GM12891 (cell line): ENCODE measurements at regions not wholly inside any gene's neighbourhood (a gene's known extent, or its start where the extent isn't known, plus 50 kb on each side); places are given as distances from the start of the nearest gene placed in this dataset.

Experiments used
- DNase-seq: peaks from one replicate; pipeline ENCODE4 v3.0.0; 2011; ENCODE audit warnings: low spot score; ENCODE audit not compliant: insufficient read length
- FAIRE-seq: peaks from 2 replicates; lab custom pipeline; 2011; peaks lifted over from hg19 to GRCh38; lab: Jason Lieb, UNC
- PAX5 ChIP-seq: IDR thresholded peaks from 2 replicates; pipeline ENCODE4 v1.6.1; 2011; ENCODE audit warnings: low read length, moderate library complexity, mild to moderate bottlenecking; ENCODE audit not compliant: insufficient read depth, severe bottlenecking
- POLR2A ChIP-seq: IDR thresholded peaks from 2 replicates; pipeline ENCODE4 v1.6.1; 2011; ENCODE audit warnings: low read depth, low read length, control low read depth
- POLR2AphosphoS5 ChIP-seq: IDR thresholded peaks from 2 replicates; pipeline ENCODE4 v1.6.1; 2011; ENCODE audit warnings: low read depth, low read length, control low read depth
- POU2F2 ChIP-seq: IDR thresholded peaks from 2 replicates; pipeline ENCODE4 v1.6.1; 2011; ENCODE audit warnings: low read depth, mild to moderate bottlenecking, control low read depth, low read length, moderate library complexity
- SPI1 ChIP-seq: IDR thresholded peaks from 2 replicates; pipeline ENCODE4 v1.6.1; 2011; ENCODE audit warnings: low read depth, low read length, control low read depth
- TAF1 ChIP-seq: IDR thresholded peaks from 2 replicates; pipeline ENCODE4 v1.6.1; 2011; ENCODE audit warnings: low read depth, low read length, control low read depth

DNA sequence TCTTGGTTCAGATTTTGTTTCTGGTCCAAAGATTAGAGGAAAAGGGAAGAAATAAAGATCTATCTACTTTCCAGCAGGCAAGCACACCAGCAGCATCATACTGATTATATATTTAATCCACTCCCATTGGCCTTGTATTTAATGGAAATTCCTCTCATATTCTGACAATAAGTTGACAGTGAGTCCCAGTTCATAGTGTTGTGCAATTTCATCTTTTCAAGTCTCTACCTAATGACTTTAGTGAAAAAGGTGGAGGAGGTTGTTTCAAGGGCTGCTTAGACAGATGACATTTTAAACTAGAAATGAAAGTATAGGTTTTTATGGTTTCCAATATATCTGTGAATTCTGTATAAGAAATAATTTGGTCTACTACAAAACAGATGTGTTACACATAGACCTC lies 298.6 kb downstream of the PABPC4L start:
- TF ChIP-seq PAX5, result no peak
- TF ChIP-seq POU2F2, result no peak
- no peak for TF ChIP-seq SPI1
- no peak for TF ChIP-seq POLR2AphosphoS5
- TF ChIP-seq POLR2A, result no peak
- TF ChIP-seq TAF1, result no peak
- FAIRE-seq, result no peak
- DNase-seq, result no peak

DNA sequence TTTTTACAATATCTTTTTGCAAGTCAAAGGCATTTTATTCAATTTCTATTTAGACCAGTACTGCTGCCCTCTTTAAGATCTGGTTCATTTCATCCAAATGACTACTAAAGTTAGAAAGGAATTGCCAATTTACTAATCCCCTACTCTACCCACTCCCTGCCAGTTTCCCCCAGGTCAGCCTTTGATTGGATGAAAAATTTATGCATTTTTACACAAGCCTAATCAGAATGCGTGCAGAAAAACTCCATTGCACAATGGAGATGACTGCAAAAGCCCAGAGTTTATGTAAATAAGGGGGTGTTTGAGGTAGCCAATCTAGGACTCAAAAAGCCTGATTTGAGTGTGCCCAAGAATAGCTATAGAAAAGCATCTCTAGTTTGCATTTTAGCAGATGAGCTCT lies 310.6 kb downstream of the PABPC4L start:
- no peak for TF ChIP-seq SPI1
- TF ChIP-seq POLR2AphosphoS5, result no peak
- no peak for TF ChIP-seq TAF1
- TF ChIP-seq PAX5, result no peak
- TF ChIP-seq POLR2A, result no peak
- no peak for TF ChIP-seq POU2F2
- no peak for FAIRE-seq

DNA sequence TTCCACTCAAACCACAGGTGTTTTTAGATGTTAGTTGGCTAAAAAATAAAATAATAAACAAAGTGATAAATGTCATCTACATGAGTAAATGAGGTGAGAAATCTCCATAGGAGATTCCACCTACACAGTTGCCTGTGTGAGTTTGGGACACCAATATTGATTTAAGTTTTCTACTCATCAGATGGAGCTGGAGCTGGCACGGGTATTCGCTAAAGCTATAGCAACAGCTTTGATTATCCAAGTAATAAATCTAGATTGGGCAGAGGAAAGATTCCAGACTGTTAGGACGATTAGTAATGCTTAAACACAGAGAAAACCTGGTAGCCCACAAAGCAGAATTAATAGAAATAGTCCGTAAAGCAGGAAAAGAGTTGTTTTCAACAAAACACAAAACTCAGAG lies 313.9 kb downstream of the PABPC4L start:
- no peak for FAIRE-seq
- DNase-seq, result no peak
- no peak for TF ChIP-seq PAX5
- TF ChIP-seq POLR2A, result no peak
- no peak for TF ChIP-seq POLR2AphosphoS5
- no peak for TF ChIP-seq TAF1
- no peak for TF ChIP-seq POU2F2
- TF ChIP-seq SPI1, result no peak

More for the DNA sequence above, 310.6 kb downstream of the PABPC4L start:
- no peak for DNase-seq

DNA sequence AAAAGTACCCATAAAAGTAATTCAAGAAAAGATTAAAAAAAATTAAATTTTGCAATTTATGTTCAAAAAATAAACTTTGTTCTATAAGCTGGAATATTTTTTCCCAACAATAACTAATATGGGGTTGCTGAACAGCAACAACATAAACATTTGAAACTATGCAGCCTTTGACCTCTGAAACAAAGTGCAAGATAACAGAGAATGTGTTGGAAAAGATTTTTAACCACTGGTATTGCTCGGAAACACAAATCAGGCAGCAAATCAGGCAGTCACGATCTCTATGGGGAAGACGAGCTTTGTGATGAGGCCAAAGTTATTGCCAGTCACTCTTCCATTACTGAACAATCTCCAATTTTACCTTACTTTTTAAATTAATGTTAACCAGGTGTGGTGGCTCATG lies 332.1 kb downstream of the PABPC4L start:
- FAIRE-seq, result no peak
- no peak for TF ChIP-seq POU2F2
- no peak for TF ChIP-seq POLR2AphosphoS5
- no peak for TF ChIP-seq TAF1
- no peak for TF ChIP-seq SPI1
- TF ChIP-seq PAX5, result no peak
- no peak for TF ChIP-seq POLR2A
- no peak for DNase-seq

DNA sequence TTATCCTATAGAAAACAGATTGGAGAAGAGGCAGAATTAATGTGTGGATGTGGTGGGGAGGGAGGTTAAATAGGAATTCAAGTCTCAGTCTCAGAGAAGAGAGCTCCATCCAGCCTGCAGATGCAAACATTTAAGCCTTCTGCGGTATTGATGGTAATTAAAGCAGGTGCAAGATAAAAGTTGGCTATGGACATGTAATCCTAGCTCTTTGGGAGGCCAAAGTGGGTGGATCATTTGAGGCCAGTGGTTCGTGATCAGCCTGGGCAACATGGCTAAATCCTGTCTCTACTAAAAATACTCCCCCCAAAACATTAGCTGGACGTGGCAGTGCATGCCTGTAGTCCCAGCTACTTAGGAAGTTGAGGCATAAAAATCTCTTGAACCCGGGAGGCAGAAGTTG lies 332.7 kb downstream of the PABPC4L start:
- TF ChIP-seq POLR2AphosphoS5 (no peak), POU2F2 (no peak), SPI1 (no peak), PAX5 (no peak), TAF1 (no peak), POLR2A (no peak)
- no peak for FAIRE-seq
- DNase-seq, result no peak

DNA sequence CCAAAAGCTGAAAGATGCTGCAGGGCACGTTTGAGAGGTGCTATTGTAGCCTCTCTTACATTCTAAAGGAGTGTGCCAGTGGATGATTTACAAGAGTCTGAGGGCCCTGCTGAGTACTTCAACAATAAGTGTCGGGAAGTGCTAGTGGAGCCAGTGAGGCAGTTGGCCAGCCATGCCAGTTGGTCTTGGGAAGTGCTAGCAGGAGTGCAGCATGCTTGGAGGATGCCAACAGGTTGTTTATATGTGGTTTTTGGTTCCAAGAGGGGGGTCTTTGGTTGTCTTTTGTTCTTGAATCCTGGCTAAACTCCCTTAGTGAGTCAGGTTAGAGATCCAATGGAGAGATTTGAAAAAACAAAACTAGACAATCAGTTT lies 335.3 kb downstream of the PABPC4L start:
- no peak for DNase-seq
- no peak for FAIRE-seq
- TF ChIP-seq SPI1, result no peak

DNA sequence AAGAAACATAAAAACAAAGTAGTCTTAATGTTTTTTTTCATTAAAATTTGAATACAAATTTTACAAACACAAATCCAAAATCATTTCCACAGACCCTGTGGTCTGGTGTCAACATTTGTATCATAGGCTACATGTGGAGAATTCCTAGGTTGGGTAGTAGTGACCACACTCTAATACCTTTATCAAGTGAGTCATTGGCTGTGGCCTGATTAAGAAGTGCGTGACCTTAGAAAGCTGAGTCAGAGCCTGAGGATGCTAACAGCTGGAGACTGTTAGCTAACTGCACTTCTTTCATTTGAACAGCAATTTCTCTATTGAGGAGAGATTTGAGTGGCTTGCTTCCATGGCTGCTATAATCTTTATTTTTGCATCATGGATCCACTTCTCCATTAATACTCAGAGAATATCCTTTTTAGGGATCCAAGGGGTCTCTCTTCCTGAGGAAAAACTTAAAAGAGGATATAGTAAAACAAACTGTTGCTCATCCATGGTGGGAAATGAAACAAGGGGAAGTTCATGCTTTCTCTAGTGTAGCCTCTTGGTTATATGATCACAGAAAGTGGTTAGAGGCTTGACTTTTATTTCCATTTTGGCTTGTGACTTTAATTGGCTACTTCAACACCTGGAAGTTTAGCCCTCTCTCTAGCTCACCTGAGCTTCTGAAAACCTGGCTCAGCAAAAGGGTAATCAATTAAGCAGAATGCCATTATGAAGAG lies 335.8 kb downstream of the PABPC4L start:
- TF ChIP-seq PAX5 (no peak), POU2F2 (no peak), TAF1 (no peak), SPI1 (no peak), POLR2AphosphoS5 (no peak), POLR2A (no peak)
- no peak for DNase-seq
- FAIRE-seq, result no peak

DNA sequence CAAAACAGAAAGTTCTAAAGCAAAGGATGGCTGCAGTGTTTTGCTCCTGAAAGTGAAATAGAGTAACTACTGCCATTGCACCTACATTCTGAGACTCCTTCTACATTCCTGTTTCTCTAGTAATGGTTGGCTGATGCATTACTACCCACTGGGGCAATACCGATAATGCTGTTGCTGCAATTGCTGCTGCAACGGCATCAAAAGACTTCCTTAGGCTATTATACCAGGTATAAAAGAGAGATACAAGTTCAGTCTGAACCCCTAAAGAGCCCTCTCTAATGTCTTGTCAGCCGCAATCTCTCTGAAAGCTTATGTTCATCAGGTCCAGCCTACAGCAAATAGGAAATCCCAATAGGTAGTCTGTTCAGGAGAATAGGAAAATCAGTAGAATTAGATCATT lies 338.4 kb downstream of the PABPC4L start:
- no peak for FAIRE-seq
- TF ChIP-seq TAF1 (no peak), POLR2AphosphoS5 (no peak), PAX5 (no peak), POU2F2 (no peak), POLR2A (no peak), SPI1 (no peak)
- no peak for DNase-seq

DNA sequence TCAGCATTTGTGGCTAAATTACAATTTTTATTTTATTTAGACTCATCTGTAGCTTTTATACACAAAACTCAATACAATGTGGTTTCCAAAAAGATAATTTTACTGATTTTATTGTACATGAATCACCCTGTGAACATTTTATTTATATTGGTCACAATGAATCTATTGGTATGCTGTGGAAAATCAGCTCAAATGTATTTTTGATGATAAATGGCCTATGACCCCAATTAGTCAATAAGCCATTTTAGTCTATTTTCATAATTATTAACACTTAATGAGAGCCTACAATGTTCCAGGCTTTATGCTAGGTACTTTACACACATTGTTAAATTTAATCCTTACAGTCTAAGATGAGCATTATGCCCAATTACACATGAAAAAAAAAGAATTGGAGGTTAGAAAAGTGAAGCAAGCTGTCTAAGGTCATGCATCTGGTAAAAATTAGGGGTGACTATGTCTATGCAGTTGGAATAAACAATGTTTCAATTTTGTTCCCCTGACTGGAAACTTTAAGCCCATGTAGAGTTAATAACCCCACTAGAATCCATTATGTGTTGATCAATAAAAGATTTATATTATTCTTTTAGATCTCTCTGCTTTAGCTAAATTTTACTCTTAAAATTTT lies 344.7 kb downstream of the PABPC4L start:
- no peak for TF ChIP-seq TAF1
- no peak for TF ChIP-seq POU2F2
- TF ChIP-seq POLR2AphosphoS5, result no peak
- no peak for TF ChIP-seq POLR2A
- TF ChIP-seq SPI1, result no peak
- no peak for TF ChIP-seq PAX5
- DNase-seq, result no peak
- FAIRE-seq, result no peak

DNA sequence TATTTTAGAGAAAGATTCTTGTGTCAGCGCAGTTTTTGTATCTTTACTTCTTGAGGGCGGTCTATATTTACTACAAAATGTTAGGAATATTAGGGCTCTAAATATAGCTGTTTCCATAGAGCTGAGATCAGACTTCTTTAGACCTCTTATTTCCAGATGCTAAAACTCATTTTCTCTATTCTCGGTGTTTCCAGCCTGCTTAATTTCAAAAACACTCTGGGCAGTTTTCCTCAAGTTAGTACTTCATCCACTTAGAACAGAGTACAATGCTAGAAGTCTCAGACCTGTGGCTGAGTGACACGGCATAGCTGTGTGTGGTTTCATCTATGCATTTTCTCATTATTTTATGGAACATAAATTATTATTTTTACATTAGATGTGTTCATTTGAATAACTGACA lies 346.6 kb downstream of the PABPC4L start:
- DNase-seq, result no peak
- no peak for TF ChIP-seq POU2F2
- no peak for TF ChIP-seq PAX5
- no peak for FAIRE-seq

DNA sequence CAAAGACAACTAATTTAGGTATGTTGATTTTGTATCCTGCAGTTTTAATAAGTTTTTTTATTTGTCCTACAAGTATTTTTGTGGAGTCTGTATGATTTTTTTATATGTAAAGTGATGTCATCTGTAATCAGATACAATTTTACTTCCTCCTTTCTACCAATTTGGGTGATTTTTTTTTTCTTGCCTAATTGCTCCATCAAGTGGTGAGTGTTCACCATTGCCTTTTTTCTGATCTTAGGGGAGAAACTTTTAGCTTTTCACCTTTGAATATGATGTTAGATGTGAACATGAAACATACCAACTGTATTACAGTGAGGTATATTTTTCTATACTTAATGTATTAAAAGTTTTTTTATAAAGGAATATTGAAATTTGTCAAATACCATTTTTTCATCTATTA lies 362.3 kb downstream of the PABPC4L start:
- no peak for FAIRE-seq
- no peak for DNase-seq
- TF ChIP-seq PAX5 (no peak), SPI1 (no peak), POLR2A (no peak), POLR2AphosphoS5 (no peak), POU2F2 (no peak), TAF1 (no peak)
